H1 (cell line): ENCODE measurements at regions not wholly inside any gene's neighbourhood (a gene's known extent, or its start where the extent isn't known, plus 50 kb on each side); places are given as distances from the start of the nearest gene placed in this dataset.

Experiments used
- CTCF ChIA-PET: fragments of 300-600 bp; sonication (Branson Sonifier 250); formaldehyde crosslinking; loops from one replicate; lab custom pipeline; 2021; ENCODE audit not compliant: partially characterized antibody; lab: Charles Lee
- POLR2A ChIA-PET: fragments of 300-600 bp; sonication (Branson Sonifier 250); formaldehyde crosslinking; loops from one replicate; lab custom pipeline; 2021; ENCODE audit warnings: inconsistent platforms; ENCODE audit not compliant: partially characterized antibody; lab: Charles Lee
- DNase-seq, 2 experiments: peaks; one replicate each; pipeline versions ENCODE4 v3.0.0 to v3.0.0-alpha.2; 2010 to 2022; ENCODE audit warnings: low spot score in 2 of 2, low read depth in 1 of 2, mixed read lengths in 1 of 2
- FAIRE-seq: peaks from 2 replicates; lab custom pipeline; 2011; peaks lifted over from hg19 to GRCh38; lab: Jason Lieb, UNC
- H2AFZ ChIP-seq: 2 replicates; pipeline ENCODE4 v1.8.1; 2012; ENCODE audit warnings: low read length, inconsistent platforms
- H2AK5ac ChIP-seq: 2 replicates; pipeline ENCODE4 v1.6.1; 2013; ENCODE audit warnings: low read depth, low read length
- H2BK120ac ChIP-seq: replicated peaks from 2 replicates; pipeline ENCODE3; 2013; ENCODE audit warnings: low read depth, low read length, inconsistent platforms
- H2BK12ac ChIP-seq: 2 replicates; pipeline ENCODE4 v1.6.1; 2013; ENCODE audit warnings: low read depth, low read length
- H2BK15ac ChIP-seq: 2 replicates; pipeline ENCODE4 v1.6.1; 2013; ENCODE audit warnings: low read length
- H2BK20ac ChIP-seq: 2 replicates; pipeline ENCODE4 v1.6.1; 2013; ENCODE audit warnings: low read length
- H2BK5ac ChIP-seq: 2 replicates; pipeline ENCODE4 v1.6.1; 2013; ENCODE audit warnings: low read depth, low read length
- H3K14ac ChIP-seq: 2 replicates; pipeline ENCODE4 v1.6.1; 2013; ENCODE audit warnings: inconsistent platforms; ENCODE audit not compliant: insufficient read length
- H3K18ac ChIP-seq: 2 replicates; pipeline ENCODE4 v1.6.1; 2013; ENCODE audit warnings: low read length; ENCODE audit errors: extremely low read depth
- H3K23ac ChIP-seq: 2 replicates; pipeline ENCODE4 v1.6.1; 2013; ENCODE audit warnings: inconsistent platforms; ENCODE audit not compliant: insufficient read length
- H3K23me2 ChIP-seq: 2 replicates; pipeline ENCODE4 v1.6.1; 2013; ENCODE audit warnings: low read depth, low read length
- H3K27ac ChIP-seq: 2 replicates; pipeline ENCODE4 v1.6.1; 2011; ENCODE audit warnings: low read depth, low read length, inconsistent platforms
- H3K27me3 ChIP-seq, 4 experiments: replicated peaks in 1 of 4; 1 replicate in 1 of 4; 2 replicates in 3 of 4; pipeline versions ENCODE4 v1.6.1 to v1.8.1; 2011 to 2013; ENCODE audit warnings: low read length in 3 of 4, mild to moderate bottlenecking in 3 of 4, inconsistent platforms in 2 of 4, mixed read lengths in 2 of 4, moderate library complexity in 1 of 4; ENCODE audit not compliant: control insufficient read depth in 3 of 4, insufficient read depth in 3 of 4; ENCODE audit errors: extremely low read depth in 1 of 4
- H3K36me3 ChIP-seq, 4 experiments: 2 replicates each; pipeline versions ENCODE4 v1.6.1 to v1.8.1; 2011 to 2013; ENCODE audit warnings: mild to moderate bottlenecking in 4 of 4, low read length in 3 of 4, moderate library complexity in 2 of 4, control low read depth in 1 of 4, inconsistent platforms in 1 of 4; ENCODE audit not compliant: insufficient read depth in 4 of 4, control insufficient read depth in 2 of 4
- H3K4ac ChIP-seq: replicated peaks from 2 replicates; pipeline ENCODE3; 2013; ENCODE audit warnings: low read length, low read depth, mixed read lengths, inconsistent platforms; ENCODE audit not compliant: insufficient read length
- H3K4me1 ChIP-seq, 4 experiments: replicated peaks in 1 of 4; 1 replicate in 1 of 4; 2 replicates in 3 of 4; pipeline versions ENCODE4 v1.6.1 to v1.8.1; 2011 to 2013; ENCODE audit warnings: low read length in 3 of 4, inconsistent platforms in 2 of 4, mixed read lengths in 1 of 4; ENCODE audit not compliant: insufficient read depth in 4 of 4, control insufficient read depth in 3 of 4
- H3K4me2 ChIP-seq, 2 experiments: 2 replicates each; pipeline versions ENCODE4 v1.6.1 to v1.8.1; 2011 to 2013; ENCODE audit warnings: low read depth in 2 of 2, low read length in 2 of 2, control low read depth in 1 of 2, inconsistent platforms in 1 of 2, mild to moderate bottlenecking in 1 of 2; ENCODE audit not compliant: insufficient read depth in 1 of 2
- H3K4me3 ChIP-seq, 4 experiments: fragments of 200-600, 300-600 bp in 1 of 4; sonication (generic), shearing (Covaris generic), sonication (Bioruptor Twin) in 1 of 4; 2 replicates each; pipeline versions ENCODE4 v1.5.1 to v1.8.1; 2011 to 2016; ENCODE audit warnings: low read length in 4 of 4, low read depth in 3 of 4, control low read depth in 2 of 4, inconsistent platforms in 2 of 4, mild to moderate bottlenecking in 2 of 4, mixed read lengths in 1 of 4, moderate library complexity in 1 of 4; ENCODE audit not compliant: insufficient read depth in 2 of 4; ENCODE audit errors: extremely low read depth in 1 of 4
- H3K56ac ChIP-seq: replicated peaks from 2 replicates; pipeline ENCODE3; 2013; ENCODE audit warnings: low read depth, mild to moderate bottlenecking, mixed read lengths, low read length, inconsistent platforms; ENCODE audit not compliant: insufficient read length
- H3K79me1 ChIP-seq: 2 replicates; pipeline ENCODE4 v1.6.1; 2013; ENCODE audit warnings: low read depth, low read length, control low read depth
- H3K79me2 ChIP-seq, 2 experiments: 2 replicates each; pipeline versions ENCODE4 v1.6.1 to v1.8.1; 2012 to 2013; ENCODE audit warnings: low read length in 2 of 2, mild to moderate bottlenecking in 2 of 2, inconsistent platforms in 1 of 2; ENCODE audit not compliant: insufficient read depth in 2 of 2, control insufficient read depth in 1 of 2
- H3K9ac ChIP-seq, 4 experiments: replicated peaks in 1 of 4; 1 replicate in 1 of 4; 2 replicates in 3 of 4; pipeline versions ENCODE4 v1.6.1 to v1.8.1; 2011 to 2013; ENCODE audit warnings: low read depth in 3 of 4, low read length in 3 of 4, control low read depth in 2 of 4, mild to moderate bottlenecking in 2 of 4, moderate library complexity in 2 of 4, inconsistent platforms in 1 of 4; ENCODE audit errors: extremely low read depth in 1 of 4
- H3K9me3 ChIP-seq, 2 experiments: 2 replicates each; pipeline versions ENCODE4 v1.6.1 to v1.8.1; 2012 to 2013; ENCODE audit warnings: mild to moderate bottlenecking in 2 of 2, moderate library complexity in 2 of 2, control low read depth in 1 of 2, inconsistent platforms in 1 of 2, low read depth in 1 of 2, low read length in 1 of 2, mixed read lengths in 1 of 2; ENCODE audit not compliant: insufficient read depth in 2 of 2
- H4K20me1 ChIP-seq, 2 experiments: replicated peaks in 1 of 2; 2 replicates each; pipeline versions ENCODE3 to v1.8.1; 2011 to 2013; ENCODE audit warnings: inconsistent platforms in 2 of 2, low read length in 2 of 2, mild to moderate bottlenecking in 1 of 2; ENCODE audit not compliant: insufficient read depth in 2 of 2, control insufficient read depth in 1 of 2
- H4K5ac ChIP-seq: 2 replicates; pipeline ENCODE4 v1.6.1; 2013; ENCODE audit warnings: low read length, low read depth, mixed read lengths, inconsistent platforms; ENCODE audit not compliant: insufficient read length
- H4K8ac ChIP-seq: 2 replicates; pipeline ENCODE4 v1.8.0; 2013; ENCODE audit warnings: mild to moderate bottlenecking, moderate library complexity, low read length, inconsistent platforms; ENCODE audit not compliant: insufficient read depth; ENCODE audit errors: extremely low read depth
- H4K91ac ChIP-seq: replicated peaks from 2 replicates; pipeline ENCODE3; 2013; ENCODE audit warnings: low read length, mixed read lengths, inconsistent platforms; ENCODE audit not compliant: insufficient read length
- BRCA1 ChIP-seq: IDR thresholded peaks from 2 replicates; pipeline ENCODE4 v1.6.1; 2012; ENCODE audit warnings: low read depth, low read length, improper control_type of control experiment
- CEBPB ChIP-seq: IDR thresholded peaks from 2 replicates; pipeline ENCODE4 v1.6.1; 2012; ENCODE audit warnings: low read depth, low read length
- CTCF ChIP-seq, 3 experiments: IDR thresholded peaks; 1 replicate in 2 of 3; 2 replicates in 1 of 3; pipeline versions ENCODE4 v1.5.1 to v1.6.1; 2011; ENCODE audit warnings: low read length in 3 of 3, mild to moderate bottlenecking in 3 of 3, inconsistent platforms in 2 of 3, low read depth in 1 of 3, moderate library complexity in 1 of 3; ENCODE audit not compliant: insufficient read depth in 1 of 3; ENCODE audit errors: control extremely low read depth in 1 of 3
- EP300 ChIP-seq, 2 experiments: IDR thresholded peaks; 1 replicate in 1 of 2; 2 replicates in 1 of 2; pipeline ENCODE4 v1.6.1; 2011 to 2012; ENCODE audit warnings: low read depth in 2 of 2, low read length in 2 of 2, mild to moderate bottlenecking in 2 of 2, borderline replicate concordance in 1 of 2, inconsistent platforms in 1 of 2, moderate library complexity in 1 of 2
- SIN3A ChIP-seq, 2 experiments: IDR thresholded peaks in 1 of 2; conservative IDR thresholded peaks in 1 of 2; 2 replicates each; pipeline ENCODE4 v1.6.1; 2011 to 2012; ENCODE audit warnings: low read length in 2 of 2, improper control_type of control experiment in 1 of 2, low read depth in 1 of 2, mild to moderate bottlenecking in 1 of 2
- TCF12 ChIP-seq: IDR thresholded peaks from 2 replicates; pipeline ENCODE4 v1.6.1; 2011; ENCODE audit warnings: low read depth, mild to moderate bottlenecking, low read length
- USF2 ChIP-seq: IDR thresholded peaks from 2 replicates; pipeline ENCODE4 v1.6.1; 2011; ENCODE audit warnings: low read length, improper control_type of control experiment

DNA sequence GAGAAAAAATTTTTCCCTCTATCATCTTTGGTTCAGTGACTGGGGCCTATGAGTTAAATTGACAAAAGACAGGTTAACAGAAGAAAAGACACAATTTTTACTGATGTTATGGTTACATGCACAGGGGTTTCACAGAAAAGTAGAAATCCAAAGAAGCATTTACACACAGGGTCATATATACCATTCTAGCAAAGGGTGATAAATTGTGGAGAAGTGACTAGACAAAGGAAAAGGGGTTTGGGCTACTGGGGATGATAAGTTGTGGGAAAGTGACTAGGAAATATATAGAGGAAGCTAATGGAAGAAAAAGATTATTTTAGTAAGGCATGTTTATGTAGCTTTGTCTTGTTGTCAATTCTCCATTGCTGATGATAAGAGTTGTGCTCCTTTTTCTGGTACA lies 276.7 kb upstream of the JARID2 start:
- FAIRE-seq = no peak
- H3K14ac ChIP-seq = no peak overlapping the region
- no peaks in the 10 kb centered on the region; the same call in 1 of the 2 replicates for H3K79me1 ChIP-seq
- H2BK20ac ChIP-seq = no peak overlapping the region
- no peak overlapping the region for H3K4me3 ChIP-seq
- H3K18ac ChIP-seq = no peak overlapping the region
- H4K8ac ChIP-seq = no peak overlapping the region
- TF ChIP-seq TCF12 (no peak), CTCF (IDR thresholded peaks at IDR 0.05; ENCODE audit: control extremely low read depth in 1 of 3, insufficient read depth in 1 of 3, low read depth in 1 of 3, low read length in 3 of 3) (no peak), EP300 (IDR thresholded peaks at IDR 0.05; ENCODE audit: borderline replicate concordance in 1 of 2, low read depth in 2 of 2, low read length in 2 of 2) (no peak), USF2 (no peak), BRCA1 (no peak), SIN3A (conservative IDR thresholded peaks at IDR 0.05 in 1 of 2, IDR thresholded peaks at IDR 0.05 in 1 of 2; ENCODE audit: low read depth in 1 of 2, low read length in 2 of 2) (no peak), CEBPB (no peak)
- no peak overlapping the region for H3K4ac ChIP-seq
- ChIA-PET CTCF (no interaction called here), POLR2A (no interaction called here)
- H3K23me2 ChIP-seq = 0 out of 2 replicates have a peak, but pooled peaks cover 3% of the 10 kb centered on the region
- no peak overlapping the region for H2BK5ac ChIP-seq
- no peak overlapping the region for H2AFZ ChIP-seq
- no peak overlapping the region for H3K9ac ChIP-seq
- H2BK120ac ChIP-seq = no peak overlapping the region
- DNase-seq = no peak
- peaks cover 5 to 16% (median 11%) of the 10 kb centered on the region in 4 experiments; a peak in 5 of 7 replicates for H3K4me1 ChIP-seq
- no peak overlapping the region for H4K5ac ChIP-seq
- H2AK5ac ChIP-seq = no peak overlapping the region
- H2BK12ac ChIP-seq = no peak overlapping the region
- H2BK15ac ChIP-seq = no peak overlapping the region
- H3K27ac ChIP-seq = no peak overlapping the region
- H4K20me1 ChIP-seq = peaks cover 0 to 1% of the 10 kb centered on the region in 2 experiments
- H3K36me3 ChIP-seq = no peaks in the 10 kb centered on the region
- 0 out of 4 replicates have a peak, but pooled peaks cover 0 to 2% of the 10 kb centered on the region in 2 experiments for H3K9me3 ChIP-seq
- no peak overlapping the region for H3K56ac ChIP-seq
- H3K79me2 ChIP-seq = peaks cover 8 to 21% of the 10 kb centered on the region in 2 experiments; a peak in 2 of 4 replicates
- H3K4me2 ChIP-seq = no peak overlapping the region
- no peak overlapping the region for H4K91ac ChIP-seq
- H3K23ac ChIP-seq = no peak overlapping the region
- no peaks in the 10 kb centered on the region for H3K27me3 ChIP-seq
